Adipose tissue (tissue), 3 donors: ENCODE measurements at regions not wholly inside any gene's neighbourhood (a gene's known extent, or its start where the extent isn't known, plus 50 kb on each side); places are given as distances from the start of the nearest gene placed in this dataset.

Source experiments
- H3K27ac ChIP-seq: one replicate; pipeline ENCODE4 v1.5.1; 2013; ENCODE audit warnings: low read depth, low read length
- WGBS, 3 donors: extraction: QIAGEN DNeasy Blood & Tissue Kit; methylation state at CpG; one replicate each; pipeline ENCODE4 v1.1.7; 2013; 5-methylcytosine and 5-hydroxymethylcytosine counted together
- donor health status: healthy with polysubstance abuse.
- donor health status: Bipolar disorder and iron deficiency.
- donor health status: healthy.

DNA sequence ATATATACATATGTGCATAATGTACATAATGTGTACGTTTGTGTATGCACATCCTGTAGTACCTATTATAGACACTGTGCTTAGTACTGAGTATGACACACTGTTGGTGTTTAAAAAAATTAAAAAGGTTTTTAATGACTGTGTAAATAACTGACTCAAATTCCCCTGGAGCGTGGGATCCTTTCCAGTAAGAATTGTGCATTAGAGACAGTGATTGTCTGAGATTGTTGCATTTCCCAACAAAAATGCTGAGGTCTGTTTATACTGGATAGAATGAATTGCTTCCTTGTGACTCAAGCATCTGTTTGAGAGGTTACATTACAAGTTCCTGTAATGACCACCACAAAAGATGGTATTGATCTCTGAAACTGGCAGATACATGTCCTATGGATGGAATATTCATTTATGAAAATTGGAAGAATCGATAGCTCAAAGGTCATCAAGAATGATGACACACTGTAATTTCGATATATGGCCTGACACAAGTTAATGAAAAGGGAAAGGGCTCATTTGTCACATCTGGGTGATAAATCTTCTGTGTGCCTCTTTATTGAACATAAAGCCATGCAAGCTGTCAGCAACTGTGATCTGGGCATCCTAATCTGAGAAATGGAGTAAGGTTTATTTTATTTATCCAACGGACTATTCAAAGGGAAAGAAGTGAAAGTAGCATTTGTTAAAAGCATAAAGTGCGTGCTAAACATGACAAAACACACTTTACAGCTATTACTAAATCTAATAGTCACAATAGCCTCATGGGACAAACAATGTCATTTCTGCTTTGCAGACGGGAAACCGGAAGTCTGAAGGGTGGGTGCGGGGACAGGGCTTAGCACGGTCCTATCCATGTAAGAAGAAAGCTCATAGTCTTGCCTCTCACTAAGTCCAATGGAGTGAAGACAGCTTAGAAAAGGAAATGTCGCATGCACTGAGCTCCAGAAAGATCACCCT lies 228.8 kb downstream of the CDH11 start:
- H3K27ac ChIP-seq = no peak overlapping the region
- 50 to 59% (median 55%) methylated on average over 11 of the region's 11 CpGs for WGBS, 3 donors

DNA sequence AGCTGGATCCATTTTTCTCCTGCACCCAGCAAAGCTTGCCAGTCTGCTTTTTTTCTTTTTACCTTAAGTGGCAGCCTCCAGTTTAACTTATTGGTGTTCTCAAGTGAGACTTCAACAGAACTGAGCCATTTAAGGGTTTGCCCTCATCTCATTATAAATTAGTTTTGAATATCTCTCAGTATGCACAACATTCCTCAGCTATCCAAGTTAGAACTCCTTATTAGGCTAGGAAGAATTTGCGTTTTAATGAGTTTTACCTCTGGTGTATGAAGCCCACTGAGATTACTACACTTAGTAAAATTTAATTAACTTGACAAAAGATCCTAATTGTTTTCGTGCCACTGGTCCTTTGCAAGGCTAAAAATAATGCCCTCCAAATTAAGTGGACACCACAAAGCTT lies 232.4 kb downstream of the CDH11 start:
- 64 to 81% (median 74%) methylated on average over 2 of the region's 2 CpGs for WGBS, 3 donors
- no peak overlapping the region for H3K27ac ChIP-seq

DNA sequence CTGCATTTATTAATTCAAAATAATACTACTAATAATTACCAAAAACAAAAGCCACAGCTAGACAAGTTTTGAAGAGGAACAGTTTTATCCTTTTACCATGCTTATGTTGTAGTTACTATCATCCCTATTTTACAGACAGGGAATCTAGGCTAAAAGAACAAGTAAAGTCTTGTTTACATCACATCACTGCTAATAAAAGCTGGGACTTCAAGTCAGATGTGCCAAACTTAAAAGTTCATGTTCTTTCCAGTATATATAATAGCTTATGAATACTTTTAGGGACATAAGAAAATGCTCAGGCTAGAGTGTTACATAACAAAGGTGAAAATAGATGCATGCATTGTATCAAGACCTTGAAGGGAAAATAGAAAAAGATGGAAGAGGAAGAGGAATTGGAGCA lies 234.2 kb downstream of the CDH11 start:
- H3K27ac ChIP-seq = no peak overlapping the region

DNA sequence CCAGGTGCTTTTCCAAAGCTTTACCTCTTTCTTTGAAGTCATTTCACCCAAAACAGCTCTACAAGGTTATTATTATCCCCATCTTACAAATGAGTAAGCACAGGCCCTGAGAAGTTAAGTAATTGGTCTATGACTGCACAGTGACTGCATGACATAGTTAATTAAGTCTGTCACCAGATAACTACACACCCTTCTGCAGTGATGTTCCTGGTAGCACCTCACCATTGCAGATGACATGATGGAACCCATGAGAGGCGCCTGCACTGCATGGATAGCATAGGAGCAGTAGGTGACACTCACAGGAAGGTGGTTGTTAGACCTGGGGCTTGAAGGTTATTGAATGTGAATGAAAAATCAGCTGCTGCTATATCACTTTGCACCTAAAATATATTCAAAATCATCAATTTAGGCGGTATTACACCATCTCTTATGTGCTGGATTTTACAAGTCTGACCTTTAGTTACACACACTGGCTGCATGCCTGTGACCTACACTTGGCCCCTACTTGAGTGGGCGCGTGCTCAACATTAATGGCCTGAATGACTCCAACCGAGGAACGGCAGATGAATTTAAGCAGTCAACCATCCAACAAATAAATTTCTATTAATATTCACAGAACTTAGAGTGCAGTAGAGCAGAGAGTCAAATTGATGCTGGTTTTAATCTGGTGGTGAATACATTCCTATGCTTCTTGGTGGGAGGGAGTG lies 239.6 kb downstream of the CDH11 start:
- H3K27ac ChIP-seq = no peak overlapping the region
- 68 to 81% (median 74%) methylated on average over 6 of the region's 6 CpGs for WGBS, 3 donors

DNA sequence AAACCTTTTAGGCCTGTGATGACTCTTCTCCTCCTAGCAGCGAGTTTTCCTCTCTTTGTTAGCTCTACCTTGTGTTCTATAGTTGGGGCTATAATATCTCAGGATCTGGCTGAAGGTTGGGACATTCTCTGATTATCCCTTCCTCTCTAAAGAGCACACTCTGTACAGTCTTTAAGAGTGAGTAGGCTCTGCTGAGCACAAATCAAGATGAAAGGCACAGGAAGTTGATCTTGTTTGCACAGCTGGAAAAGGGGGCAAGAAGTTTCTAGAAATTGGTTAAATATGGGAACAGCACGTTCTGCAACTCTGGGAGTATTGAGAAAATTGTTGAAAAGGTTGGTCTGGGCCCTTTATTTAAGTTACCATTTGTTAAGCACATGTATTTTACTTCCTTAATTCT lies 240.9 kb downstream of the CDH11 start:
- H3K27ac ChIP-seq = no peak overlapping the region
- WGBS, 3 donors = 33 to 38% (median 37%) methylated on average over 2 of the region's 2 CpGs

DNA sequence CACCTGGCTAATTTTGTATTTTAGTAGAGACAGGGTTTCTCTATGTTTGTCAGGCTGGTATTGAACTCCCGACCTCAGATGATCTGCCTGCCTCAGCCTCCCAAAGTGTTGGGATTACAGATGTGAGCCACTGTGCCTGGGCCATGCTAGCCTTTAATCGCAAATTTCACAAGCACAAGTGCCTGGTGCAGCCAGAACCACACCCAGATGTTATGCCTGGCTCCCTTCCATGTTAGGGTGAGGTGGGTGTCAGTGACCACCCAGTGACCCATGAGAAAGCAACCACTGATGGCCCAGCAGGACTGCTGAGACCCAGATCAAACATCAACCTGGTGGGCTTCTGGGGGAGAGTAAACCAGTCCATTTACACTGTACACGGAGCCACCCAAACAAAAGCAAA lies 241.9 kb downstream of the CDH11 start:
- no peak overlapping the region for H3K27ac ChIP-seq
- WGBS, 3 donors = 77 to 86% (median 85%) methylated on average over 3 of the region's 3 CpGs

DNA sequence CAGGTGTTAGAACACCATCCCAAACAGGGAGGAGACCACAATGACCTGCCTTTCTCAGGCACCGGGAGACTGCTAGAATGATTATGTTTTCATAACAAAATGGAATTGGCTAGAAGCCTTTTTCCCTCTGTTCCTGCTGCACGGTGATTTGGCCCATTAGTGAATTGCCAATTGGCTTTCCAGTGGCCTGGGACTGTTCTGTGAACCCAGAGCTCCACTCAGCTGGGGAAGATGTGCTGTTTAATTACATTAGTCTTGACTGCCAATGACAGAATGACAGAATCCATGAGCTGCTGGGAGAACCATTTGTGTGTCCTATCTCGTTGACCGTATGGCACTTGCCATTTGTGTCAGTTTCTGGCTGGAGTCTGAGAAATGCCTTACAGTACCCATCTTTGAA lies 242.9 kb downstream of the CDH11 start:
- 70 to 76% (median 73%) methylated on average over 4 of the region's 4 CpGs for WGBS, 3 donors
- no peak overlapping the region for H3K27ac ChIP-seq

DNA sequence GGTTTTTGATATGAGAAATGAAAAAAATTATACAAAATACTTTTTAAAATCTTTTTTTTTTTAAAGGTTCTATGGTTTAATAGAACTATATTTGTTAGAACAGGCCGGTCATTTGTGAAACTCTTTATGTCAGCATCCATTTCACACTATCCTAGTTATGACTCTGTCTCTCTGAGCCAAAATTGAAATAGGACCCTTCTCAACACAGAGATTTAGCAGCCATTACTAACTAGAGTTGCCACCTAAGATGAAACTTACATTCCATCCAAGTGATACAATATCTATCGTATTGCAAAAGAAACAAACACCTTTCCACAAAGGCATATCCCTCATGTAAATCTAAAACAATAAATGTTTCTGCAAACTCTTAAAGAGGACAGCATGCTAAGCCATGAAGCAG lies 249.8 kb downstream of the CDH11 start:
- 88 to 96% (median 92%) methylated on average over 2 of the region's 2 CpGs for WGBS, 3 donors
- no peak overlapping the region for H3K27ac ChIP-seq

DNA sequence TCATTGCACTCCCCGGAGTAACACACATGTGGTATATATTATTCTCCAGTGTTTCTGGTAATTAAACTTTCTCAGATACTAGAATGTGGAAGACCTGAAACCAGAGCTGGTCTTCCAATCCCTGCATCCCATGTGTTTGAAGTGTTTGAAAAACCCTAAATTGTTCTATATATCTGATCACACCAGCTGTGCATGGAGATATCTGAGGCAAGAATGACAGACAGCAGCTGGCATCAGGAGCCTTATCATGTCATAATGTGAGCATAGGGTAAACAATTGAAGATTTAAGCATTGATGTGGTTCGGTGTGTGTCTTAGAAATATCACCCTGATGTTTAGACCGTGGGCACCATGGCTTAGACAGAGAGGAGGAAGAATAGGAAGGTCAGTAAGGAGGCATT lies 251.0 kb downstream of the CDH11 start:
- 57 to 80% (median 74%) methylated on average over 3 of the region's 3 CpGs for WGBS, 3 donors
- H3K27ac ChIP-seq = no peak overlapping the region

DNA sequence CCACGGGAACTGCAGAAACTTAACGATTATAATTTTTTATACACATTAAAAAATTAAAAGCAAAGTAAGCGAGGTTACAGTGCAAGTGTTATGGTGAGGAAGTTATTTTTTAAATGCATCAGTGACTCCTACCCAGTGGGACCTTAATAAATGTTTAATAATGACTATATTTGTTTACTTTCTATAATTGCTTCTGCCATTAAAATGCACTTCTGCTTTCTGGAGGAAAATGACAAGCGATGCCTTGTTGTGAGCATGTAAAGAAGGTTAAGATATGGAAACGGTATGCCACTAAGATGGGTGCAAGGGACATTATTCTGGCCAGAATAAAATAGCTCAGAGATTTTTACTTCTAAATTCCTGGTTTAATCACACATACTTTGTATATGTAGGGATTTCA lies 252.1 kb downstream of the CDH11 start:
- 70 to 79% (median 75%) methylated on average over 5 of the region's 5 CpGs for WGBS, 3 donors
- no peak overlapping the region for H3K27ac ChIP-seq

DNA sequence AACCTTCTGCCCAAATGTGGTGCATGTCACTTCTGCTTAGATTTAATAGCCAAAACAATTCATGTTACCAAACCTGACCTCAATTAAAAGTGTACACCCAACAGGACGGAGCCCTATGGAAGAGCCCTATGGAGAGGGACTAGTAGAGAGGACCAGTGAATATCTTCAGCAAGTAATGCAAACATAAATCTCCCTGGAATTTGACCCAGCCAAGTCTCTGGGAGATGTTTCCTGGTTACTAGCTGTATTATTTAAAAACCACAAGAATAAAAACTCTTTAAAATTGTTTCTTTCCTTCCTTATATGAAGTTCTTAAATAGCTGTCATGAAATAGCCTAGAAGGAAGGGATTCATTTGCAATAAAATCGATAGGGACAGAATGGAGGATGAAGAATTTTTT lies 255.8 kb downstream of the CDH11 start:
- 69 to 90% (median 81%) methylated on average over 2 of the region's 2 CpGs for WGBS, 3 donors

DNA sequence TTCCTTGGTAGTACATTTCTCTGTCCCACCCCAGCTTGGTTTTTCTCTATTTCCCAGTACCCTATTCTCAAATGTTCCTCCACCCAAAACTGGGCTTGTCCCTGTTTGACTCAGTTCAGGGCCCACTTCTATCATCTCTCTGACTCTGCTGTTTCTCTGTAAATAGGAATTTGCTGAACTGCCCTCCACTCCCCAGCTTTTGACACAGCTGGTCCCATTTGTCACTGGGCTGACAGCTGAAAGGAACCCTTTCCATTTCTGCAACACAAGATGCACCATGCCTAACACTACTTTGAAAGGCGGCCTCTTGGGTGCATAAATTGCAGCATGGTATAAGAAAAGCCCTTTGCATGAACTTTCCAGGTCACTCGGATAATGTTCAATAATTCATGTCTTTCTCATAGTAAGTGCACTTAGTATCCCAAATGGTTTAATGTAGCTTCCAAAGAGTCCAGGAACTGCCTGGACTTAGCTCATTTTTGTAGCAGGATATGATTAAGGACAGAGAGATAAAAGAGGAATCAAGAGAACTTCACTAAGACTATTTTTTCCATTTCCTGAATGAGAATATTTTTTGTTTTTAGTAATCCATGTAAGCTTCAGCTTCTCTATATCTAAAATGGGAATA lies 256.7 kb downstream of the CDH11 start:
- no peak overlapping the region for H3K27ac ChIP-seq
- WGBS, 3 donors = 63 to 72% (median 71%) methylated on average over 2 of the region's 2 CpGs

More for the DNA sequence above, 255.8 kb downstream of the CDH11 start:
- H3K27ac ChIP-seq = no peak overlapping the region

DNA sequence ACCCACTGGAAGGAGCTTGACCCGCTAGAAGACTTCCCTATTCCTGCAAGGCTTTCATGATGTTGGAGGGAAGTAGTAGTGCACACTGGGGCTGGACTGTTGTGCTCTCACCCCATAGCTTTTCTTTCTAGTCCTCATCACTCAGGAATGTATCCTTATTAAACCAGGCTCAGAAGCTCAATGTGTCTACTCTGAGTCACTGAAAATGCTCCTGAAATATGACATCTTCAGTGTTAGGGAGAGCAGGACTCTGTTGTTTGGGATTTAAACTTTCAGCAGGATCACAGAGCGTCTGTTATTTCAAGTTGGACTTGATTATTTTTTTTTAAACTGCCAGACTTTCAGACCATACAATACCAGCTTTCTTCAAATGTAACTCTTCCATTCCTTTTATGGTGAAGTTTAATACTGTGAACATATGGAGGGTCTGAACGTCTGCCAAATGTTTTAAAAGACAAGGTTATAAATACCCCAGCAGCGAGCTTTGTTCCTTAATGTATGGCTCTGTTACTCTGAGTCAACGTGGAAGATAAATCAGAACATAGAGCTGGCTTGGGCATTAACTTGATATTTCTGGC lies 257.5 kb downstream of the CDH11 start:
- WGBS, 3 donors = 32 to 51% (median 46%) methylated on average over 5 of the region's 5 CpGs
- no peak overlapping the region for H3K27ac ChIP-seq

DNA sequence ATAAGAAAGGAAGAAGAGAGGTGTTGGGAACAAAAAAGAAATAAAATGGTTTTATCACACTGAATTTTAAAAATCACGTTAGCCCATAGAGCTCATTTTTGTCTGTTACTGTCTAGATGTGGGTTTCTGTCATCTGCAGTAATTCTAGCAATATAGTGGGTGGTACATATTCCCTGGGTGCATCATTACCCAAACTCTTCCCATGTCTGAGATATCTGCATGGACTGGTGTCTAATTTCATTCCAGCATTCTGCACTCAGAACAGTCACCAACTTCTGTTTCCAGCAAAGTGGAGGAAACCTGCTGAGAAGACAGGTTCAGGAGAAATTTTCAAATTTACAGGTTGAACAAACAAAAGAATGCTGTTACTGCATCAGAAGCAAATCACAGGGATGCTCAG lies 263.8 kb downstream of the CDH11 start:
- WGBS, 3 donors = 56 to 79% (median 76%) methylated on average over 1 of the region's 1 CpG

DNA sequence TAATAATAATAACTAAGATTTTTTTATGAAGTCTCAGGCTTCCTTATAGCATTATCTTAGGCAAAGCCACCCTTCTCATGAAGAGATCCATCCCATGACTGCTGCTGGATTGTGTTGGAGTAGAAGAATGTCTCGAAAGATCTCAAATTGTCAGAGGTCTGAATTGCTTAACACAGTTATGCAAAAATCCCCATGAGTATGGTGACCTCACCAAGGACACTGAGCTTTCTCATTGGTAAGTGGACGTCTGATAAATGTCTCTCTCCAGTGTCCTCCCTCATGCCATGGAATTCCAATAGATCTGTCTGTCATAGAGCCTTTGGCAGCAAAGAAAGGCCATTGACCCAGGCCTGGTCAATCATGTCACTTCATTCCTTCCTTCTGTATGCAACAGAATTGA lies 264.5 kb downstream of the CDH11 start:
- WGBS, 3 donors = 57 to 77% (median 67%) methylated on average over 2 of the region's 2 CpGs

More for the DNA sequence above, 263.8 kb downstream of the CDH11 start:
- no peak overlapping the region for H3K27ac ChIP-seq

DNA sequence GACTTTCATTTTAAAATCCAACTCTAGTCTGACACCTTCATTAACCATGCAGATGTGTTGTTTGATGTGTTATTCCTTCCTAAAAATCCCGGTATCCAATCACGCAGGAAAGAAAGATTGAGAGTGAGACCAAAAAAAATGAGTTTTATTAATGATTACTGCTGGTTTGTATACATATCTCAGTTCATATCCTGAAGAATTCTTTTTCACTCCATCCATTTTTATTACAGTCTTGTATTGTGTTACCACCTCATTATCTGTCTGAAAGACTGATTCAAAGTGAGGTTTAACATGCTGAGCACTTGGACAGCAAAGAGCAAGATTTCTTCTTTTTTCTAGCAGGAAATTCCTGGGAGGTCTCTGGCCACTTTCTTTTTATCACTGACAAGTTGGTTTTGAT lies 268.3 kb downstream of the CDH11 start:
- H3K27ac ChIP-seq = no peak overlapping the region
- WGBS, 3 donors = 81 to 89% (median 84%) methylated on average over 2 of the region's 2 CpGs

More for the DNA sequence above, 264.5 kb downstream of the CDH11 start:
- H3K27ac ChIP-seq = no peak overlapping the region

DNA sequence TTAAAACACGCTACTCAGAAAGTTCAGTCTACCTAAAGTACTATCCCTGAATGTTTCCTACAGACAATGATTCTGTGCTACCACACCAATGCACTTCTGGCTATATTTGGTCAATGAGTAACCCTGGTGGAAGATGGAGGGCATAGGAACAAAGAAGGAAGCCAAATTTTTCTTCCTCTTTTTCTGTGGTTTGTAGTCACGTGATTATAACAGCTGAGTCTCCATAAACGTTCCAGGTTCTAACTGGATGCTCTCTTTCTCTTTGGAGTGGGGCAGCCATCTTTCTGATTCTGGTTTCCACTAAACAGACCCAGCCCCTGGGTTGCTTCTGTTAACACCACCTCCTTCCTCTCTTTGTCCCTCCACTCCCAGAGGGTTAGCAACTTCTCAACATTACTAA lies 274.9 kb downstream of the CDH11 start:
- WGBS, 3 donors = 50 to 64% (median 62%) methylated on average over 3 of the region's 3 CpGs
- no peak overlapping the region for H3K27ac ChIP-seq

DNA sequence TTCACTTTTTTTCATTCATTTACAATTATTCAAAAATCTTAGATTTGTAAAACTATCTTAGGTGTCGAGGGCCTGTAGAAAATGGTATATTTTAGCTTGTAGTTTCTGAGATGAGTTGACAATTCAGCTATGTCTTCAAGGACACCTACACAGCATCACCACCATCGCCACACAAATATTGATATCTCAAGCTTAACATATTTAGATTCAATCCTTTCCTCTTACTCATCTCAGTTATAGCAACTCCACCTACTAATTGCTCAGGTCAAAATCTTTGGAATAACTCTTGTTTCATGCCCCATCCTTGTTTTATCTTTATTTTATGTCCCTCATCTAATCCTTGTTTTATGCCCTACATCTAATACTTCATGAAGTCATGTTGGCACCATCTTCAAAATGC lies 276.8 kb downstream of the CDH11 start:
- 77 to 89% (median 89%) methylated on average over 2 of the region's 2 CpGs for WGBS, 3 donors
- no peak overlapping the region for H3K27ac ChIP-seq

DNA sequence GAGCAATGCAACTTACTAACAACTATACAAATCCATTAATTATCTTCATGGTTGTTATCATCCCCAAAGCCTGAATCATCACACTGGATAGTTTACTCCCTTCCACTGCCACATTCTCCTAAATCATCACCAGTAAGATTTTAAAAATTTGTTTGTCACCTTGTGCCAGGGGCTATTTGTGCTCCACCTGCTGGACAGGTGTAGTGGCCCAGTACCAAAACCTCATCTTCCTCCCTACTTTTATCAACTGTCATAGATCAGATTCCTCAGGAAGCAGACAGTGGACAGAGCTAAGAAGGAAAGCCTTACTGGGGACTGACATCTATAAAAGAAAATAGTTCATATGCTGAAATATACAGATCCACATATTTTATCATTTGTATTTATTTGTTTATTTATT lies 280.4 kb downstream of the CDH11 start:
- no peak overlapping the region for H3K27ac ChIP-seq
